DOHH2 (cell line): ENCODE measurements at regions not wholly inside any gene's neighbourhood (a gene's known extent, or its start where the extent isn't known, plus 50 kb on each side); places are given as distances from the start of the nearest gene placed in this dataset.

ENCODE experiments used
- CTCF ChIP-seq: fragments of 200-600 bp; sonication (generic); IDR thresholded peaks from one replicate; pipeline ENCODE4 v1.5.1; 2014; ENCODE audit warnings: antibody characterized with exemption, mild to moderate bottlenecking, low read depth, low read length; ENCODE audit not compliant: poor library complexity, severe bottlenecking
- EZH2phosphoT487 ChIP-seq: fragments of 200-600 bp; sonication (generic); IDR thresholded peaks from 2 replicates; pipeline ENCODE4 v1.6.1; 2017; ENCODE audit warnings: borderline replicate concordance, mild to moderate bottlenecking, antibody characterized with exemption, low read length, moderate library complexity, mixed read lengths

GRCh38 chrX:1912193-1912592 lies 297.3 kb downstream of the ASMT start:
- TF ChIP-seq CTCF (no peak), EZH2phosphoT487 (no peak)
